Right lobe of liver (tissue), 4 donors: ENCODE measurements at regions not wholly inside any gene's neighbourhood (a gene's known extent, or its start where the extent isn't known, plus 50 kb on each side); places are given as distances from the start of the nearest gene placed in this dataset.

Experiments used
- POLR2A ChIP-seq: fragments of 450-650 bp; IDR thresholded peaks from one replicate; pipeline ENCODE4 v1.6.1; 2017; ENCODE audit warnings: antibody characterized with exemption, mild to moderate bottlenecking
- TF ChIP-seq, protein P1 (sequence below), 4 donors: fragments of 200-600 bp in 3 of 4; fragments of 450-650 bp in 1 of 4; IDR thresholded peaks; one replicate each; pipeline versions ENCODE4 v1.5.1 to v1.8.0; 2016 to 2022; ENCODE audit warnings: antibody characterized with exemption in 4 of 4, mild to moderate bottlenecking in 2 of 4
- donor health status: DM: no; HTN: no; CAD: no.
- donor health status: DM: no; HTN: no; CAD: no.
- donor health status: DM: no; HTN: yes; CAD: no.

DNA sequence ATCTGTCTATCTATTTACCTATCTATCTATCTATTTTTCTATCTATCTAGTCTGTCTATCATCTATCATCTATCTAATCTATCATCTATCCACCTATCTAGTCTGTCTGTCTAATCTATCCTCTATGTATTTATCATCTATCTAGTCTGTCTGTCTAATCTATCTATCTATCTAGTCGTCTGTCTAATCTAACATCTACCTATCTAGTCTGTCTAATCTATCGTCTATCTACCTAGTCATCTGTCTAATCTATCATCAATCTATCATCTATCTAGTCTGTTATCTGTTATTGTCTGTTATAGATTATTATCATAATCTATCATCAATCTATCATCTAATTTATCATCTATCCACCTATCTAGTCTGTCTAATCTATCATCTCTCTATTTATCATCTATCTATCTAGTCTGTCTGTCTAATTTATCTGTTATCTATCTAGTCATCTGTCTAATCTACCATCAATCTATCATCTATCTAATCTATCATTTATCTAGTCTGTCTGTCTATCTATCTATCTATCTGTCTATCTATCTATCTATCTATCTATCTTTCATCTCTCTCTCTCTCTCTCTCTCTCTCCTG, 80.2 kb upstream of the ZNF618 start:
- TF ChIP-seq, protein P1, sequence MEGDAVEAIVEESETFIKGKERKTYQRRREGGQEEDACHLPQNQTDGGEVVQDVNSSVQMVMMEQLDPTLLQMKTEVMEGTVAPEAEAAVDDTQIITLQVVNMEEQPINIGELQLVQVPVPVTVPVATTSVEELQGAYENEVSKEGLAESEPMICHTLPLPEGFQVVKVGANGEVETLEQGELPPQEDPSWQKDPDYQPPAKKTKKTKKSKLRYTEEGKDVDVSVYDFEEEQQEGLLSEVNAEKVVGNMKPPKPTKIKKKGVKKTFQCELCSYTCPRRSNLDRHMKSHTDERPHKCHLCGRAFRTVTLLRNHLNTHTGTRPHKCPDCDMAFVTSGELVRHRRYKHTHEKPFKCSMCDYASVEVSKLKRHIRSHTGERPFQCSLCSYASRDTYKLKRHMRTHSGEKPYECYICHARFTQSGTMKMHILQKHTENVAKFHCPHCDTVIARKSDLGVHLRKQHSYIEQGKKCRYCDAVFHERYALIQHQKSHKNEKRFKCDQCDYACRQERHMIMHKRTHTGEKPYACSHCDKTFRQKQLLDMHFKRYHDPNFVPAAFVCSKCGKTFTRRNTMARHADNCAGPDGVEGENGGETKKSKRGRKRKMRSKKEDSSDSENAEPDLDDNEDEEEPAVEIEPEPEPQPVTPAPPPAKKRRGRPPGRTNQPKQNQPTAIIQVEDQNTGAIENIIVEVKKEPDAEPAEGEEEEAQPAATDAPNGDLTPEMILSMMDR (IDR thresholded peaks at IDR 0.05): no peak
- no peak for TF ChIP-seq POLR2A
